ENCODE measurements at regions not wholly inside any gene's neighbourhood (a gene's known extent, or its start where the extent isn't known, plus 50 kb on each side); places are given as distances from the start of the nearest gene placed in this dataset.
"Not testable (repeated sequence)": the region's sequence is repeated elsewhere in the genome, so short reads cannot be mapped to it uniquely, and the experiment has no call there.

- Mint-ChIP-seq H3K9me3 (no peaks in the 10 kb centered on the region), H3K4me1 (ENCODE audit: unreplicated experiment) (no peaks in the 10 kb centered on the region), H3K36me3 (no peaks in the 10 kb centered on the region), H3K27ac (no peak overlapping the region), H3K4me3 (no peak overlapping the region), H3K27me3 (peaks cover 4% of the 10 kb centered on the region)
- no peak for TF ChIP-seq CTCF (conservative IDR thresholded peaks at IDR 0.05)
- DNase-seq (ENCODE audit: extremely low spot score, unreplicated experiment) = no peak
Observed at GRCh38 chr3:6753536-6753935, 107.4 kb upstream of the GRM7 start.

GRCh38 chr3:6769532-6770396 is 91.2 kb upstream of the GRM7 start:
- not testable (repeated sequence) for H3K4me1 Mint-ChIP-seq (ENCODE audit: unreplicated experiment); H3K9me3 Mint-ChIP-seq; H3K27me3 Mint-ChIP-seq; DNase-seq (ENCODE audit: extremely low spot score, unreplicated experiment); H3K36me3 Mint-ChIP-seq
- Mint-ChIP-seq H3K27ac (peak overlapping the region; percentile 10), H3K4me3 (peak overlapping the region; percentile 76)

DNA sequence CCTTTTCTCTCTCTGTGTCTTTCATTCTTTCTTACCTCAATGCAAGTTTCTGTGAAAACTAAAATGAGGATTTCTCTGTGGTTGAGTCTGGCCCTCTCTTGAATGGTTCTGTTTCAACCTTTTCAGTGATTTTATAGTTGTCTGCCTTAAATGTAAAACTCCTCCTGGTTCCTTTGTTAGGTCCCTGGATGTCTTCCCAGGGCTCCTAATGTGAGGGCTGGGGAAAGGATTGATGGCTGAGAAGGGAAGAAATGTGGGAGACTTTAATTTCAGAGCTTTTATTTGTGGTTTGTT is 90.6 kb upstream of the GRM7 start:
- no peaks in the 10 kb centered on the region for H3K36me3 Mint-ChIP-seq
- peak overlapping the region; percentile 10 for H3K27ac Mint-ChIP-seq
- peaks cover 3% of the 10 kb centered on the region for H3K27me3 Mint-ChIP-seq
- H3K4me3 Mint-ChIP-seq = no peak overlapping the region
- no peak for DNase-seq (ENCODE audit: extremely low spot score, unreplicated experiment)
- TF ChIP-seq CTCF (conservative IDR thresholded peaks at IDR 0.05) = no peak
- H3K4me1 Mint-ChIP-seq (ENCODE audit: unreplicated experiment) = no peaks in the 10 kb centered on the region
- peaks cover 11% of the 10 kb centered on the region for H3K9me3 Mint-ChIP-seq

DNA sequence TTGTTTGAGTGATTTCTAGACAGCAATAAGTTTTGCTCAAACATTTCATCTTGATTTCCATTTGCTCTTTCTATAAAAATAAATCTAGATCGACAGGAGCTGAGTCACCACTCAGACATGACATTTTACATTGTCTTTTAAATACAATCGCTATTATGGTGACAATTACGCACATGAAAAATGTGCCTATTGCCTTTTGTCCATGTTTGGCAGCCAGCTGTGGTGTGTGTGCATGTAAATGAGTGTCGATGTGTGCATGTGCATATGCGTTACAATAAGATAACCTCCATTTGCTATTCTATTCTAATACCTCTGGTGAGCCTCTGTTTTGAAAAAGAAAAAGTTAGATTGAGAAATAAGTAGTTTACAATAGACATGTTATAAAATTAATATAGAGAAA is 89.7 kb upstream of the GRM7 start:
- Mint-ChIP-seq H3K9me3 (peaks cover 11% of the 10 kb centered on the region), H3K4me3 (no peak overlapping the region), H3K27me3 (peaks cover 3% of the 10 kb centered on the region), H3K4me1 (ENCODE audit: unreplicated experiment) (no peaks in the 10 kb centered on the region), H3K36me3 (no peaks in the 10 kb centered on the region), H3K27ac (no peak overlapping the region)
- DNase-seq (ENCODE audit: extremely low spot score, unreplicated experiment) = no peak
- no peak for TF ChIP-seq CTCF (conservative IDR thresholded peaks at IDR 0.05)

DNA sequence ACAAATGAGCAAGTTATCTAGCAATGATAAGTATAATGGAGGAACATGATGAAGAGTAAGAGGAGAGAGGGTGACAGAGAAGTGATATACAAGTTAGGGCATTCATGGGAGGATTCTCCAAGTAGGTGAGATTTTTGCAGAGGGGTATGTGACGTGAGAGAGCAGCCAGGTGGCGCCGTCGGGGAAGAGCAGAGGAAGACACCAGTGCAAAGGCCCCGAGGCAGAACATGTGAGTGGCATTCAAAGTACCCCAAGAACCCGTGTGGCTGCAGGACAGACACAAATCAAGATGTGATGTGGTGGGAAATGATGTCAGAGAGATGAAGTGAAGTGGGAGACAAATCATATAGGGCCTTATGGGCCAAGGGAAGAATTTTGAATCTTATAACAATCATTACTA is 81.8 kb upstream of the GRM7 start:
- H3K9me3 Mint-ChIP-seq = peaks cover 4% of the 10 kb centered on the region

More for the DNA sequence above, 81.8 kb upstream of the GRM7 start:
- DNase-seq (ENCODE audit: extremely low spot score, unreplicated experiment) = no peak
- no peaks in the 10 kb centered on the region for H3K27me3 Mint-ChIP-seq
- no peak for TF ChIP-seq CTCF (conservative IDR thresholded peaks at IDR 0.05)
- H3K4me3 Mint-ChIP-seq = no peak overlapping the region
- H3K27ac Mint-ChIP-seq = no peak overlapping the region
- no peaks in the 10 kb centered on the region for H3K4me1 Mint-ChIP-seq (ENCODE audit: unreplicated experiment)
- no peaks in the 10 kb centered on the region for H3K36me3 Mint-ChIP-seq
